ACC112 (cell line): ENCODE measurements at regions not wholly inside any gene's neighbourhood (a gene's known extent, or its start where the extent isn't known, plus 50 kb on each side); places are given as distances from the start of the nearest gene placed in this dataset.

Experiments used
- H2AFZ ChIP-seq: fragments of 200-600 bp; sonication (generic); one replicate; pipeline ENCODE4 v1.6.0; 2017; ENCODE audit warnings: antibody characterized with exemption, low read length; ENCODE audit not compliant: unreplicated experiment
- H3K27ac ChIP-seq: fragments of 200-600 bp; sonication (generic); 2 replicates; pipeline ENCODE4 v1.5.1; 2014; ENCODE audit warnings: low read depth, mild to moderate bottlenecking, antibody characterized with exemption, low read length, moderate library complexity
- H3K27me3 ChIP-seq: fragments of 200-600 bp; sonication (generic); 2 replicates; pipeline ENCODE4 v1.6.1; 2014; ENCODE audit warnings: mild to moderate bottlenecking, antibody characterized with exemption, low read length, moderate library complexity, mixed read lengths; ENCODE audit not compliant: insufficient read depth
- H3K36me3 ChIP-seq: fragments of 200-600 bp; sonication (generic); 2 replicates; pipeline ENCODE4 v1.6.1; 2016; ENCODE audit warnings: mild to moderate bottlenecking, antibody characterized with exemption, low read length, moderate library complexity, mixed read lengths; ENCODE audit not compliant: insufficient read depth
- H3K4me1 ChIP-seq: fragments of 200-600 bp; sonication (generic); one replicate; pipeline ENCODE4 v1.6.1; 2016; ENCODE audit warnings: low read length, mixed read lengths; ENCODE audit not compliant: insufficient read depth, unreplicated experiment, control insufficient read depth
- H3K4me3 ChIP-seq: fragments of 200-600 bp; sonication (generic); 2 replicates; pipeline ENCODE4 v1.5.1; 2014; ENCODE audit warnings: mild to moderate bottlenecking, low read depth, low read length
- H3K79me2 ChIP-seq: fragments of 200-600 bp; sonication (generic); one replicate; pipeline ENCODE4 v1.6.0; 2016; ENCODE audit warnings: low read length; ENCODE audit not compliant: control insufficient read depth, unreplicated experiment, insufficient read depth

DNA sequence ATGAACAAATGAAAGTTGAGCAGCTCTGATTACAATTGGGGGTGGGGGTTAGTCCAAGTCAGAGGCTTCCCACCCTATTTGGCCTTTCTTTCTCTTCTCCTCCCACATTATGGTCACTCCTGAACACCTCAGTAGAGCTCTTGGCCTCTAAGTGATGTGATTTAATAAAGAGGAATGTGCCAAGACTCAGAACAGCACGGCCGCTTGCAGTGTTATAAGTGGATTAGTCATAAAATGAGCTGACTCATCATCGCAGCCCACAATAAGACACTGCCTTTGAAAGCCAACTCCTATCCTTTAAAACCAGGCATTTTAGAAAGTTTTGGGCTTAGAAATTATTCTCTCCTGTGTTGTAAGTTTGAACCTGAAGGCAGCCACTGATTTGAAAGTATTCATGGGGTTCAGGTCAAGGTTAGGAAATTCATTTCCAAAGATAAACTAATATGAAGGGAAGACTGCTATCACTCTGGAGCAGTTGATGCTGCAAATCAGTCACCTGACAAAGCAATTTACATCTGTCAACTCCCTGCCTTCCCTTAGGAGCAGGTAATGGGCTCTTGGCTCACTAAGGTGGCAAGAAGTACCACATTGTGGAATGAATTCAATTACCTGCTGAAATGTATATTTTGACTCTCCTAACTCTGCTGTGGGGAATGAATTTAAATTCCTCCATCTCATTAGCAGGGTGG is 283.6 kb upstream of the NMUR2 start:
- H3K27ac ChIP-seq: no peak overlapping the region
- no peaks in the 10 kb centered on the region for H3K4me1 ChIP-seq
- H3K4me3 ChIP-seq: no peak overlapping the region
- H3K79me2 ChIP-seq: no peaks in the 10 kb centered on the region
- H3K27me3 ChIP-seq: no peaks in the 10 kb centered on the region
- no peaks in the 10 kb centered on the region for H3K36me3 ChIP-seq
- no peak overlapping the region for H2AFZ ChIP-seq

- H3K4me1 ChIP-seq: no peaks in the 10 kb centered on the region
- H3K27ac ChIP-seq: no peak overlapping the region
- no peak overlapping the region for H3K4me3 ChIP-seq
- H3K79me2 ChIP-seq: no peaks in the 10 kb centered on the region
- no peak overlapping the region for H2AFZ ChIP-seq
- H3K36me3 ChIP-seq: no peaks in the 10 kb centered on the region
- no peaks in the 10 kb centered on the region for H3K27me3 ChIP-seq
Observed at GRCh38 chr5:152689250-152689711, 284.2 kb upstream of the NMUR2 start.

- no peak overlapping the region for H3K4me3 ChIP-seq
- H3K36me3 ChIP-seq: no peaks in the 10 kb centered on the region
- no peaks in the 10 kb centered on the region for H3K79me2 ChIP-seq
- H3K27ac ChIP-seq: no peak overlapping the region
- no peaks in the 10 kb centered on the region for H3K27me3 ChIP-seq
- H3K4me1 ChIP-seq: no peaks in the 10 kb centered on the region
- H2AFZ ChIP-seq: no peak overlapping the region
Observed at GRCh38 chr5:152694231-152694630, 289.2 kb upstream of the NMUR2 start.

- Histone ChIP-seq H2AFZ (no peak overlapping the region), H3K27ac (no peak overlapping the region), H3K4me1 (no peaks in the 10 kb centered on the region), H3K79me2 (no peaks in the 10 kb centered on the region), H3K27me3 (no peaks in the 10 kb centered on the region), H3K4me3 (no peak overlapping the region), H3K36me3 (no peaks in the 10 kb centered on the region)
Observed at GRCh38 chr5:152701305-152701949, 296.3 kb upstream of the NMUR2 start.

DNA sequence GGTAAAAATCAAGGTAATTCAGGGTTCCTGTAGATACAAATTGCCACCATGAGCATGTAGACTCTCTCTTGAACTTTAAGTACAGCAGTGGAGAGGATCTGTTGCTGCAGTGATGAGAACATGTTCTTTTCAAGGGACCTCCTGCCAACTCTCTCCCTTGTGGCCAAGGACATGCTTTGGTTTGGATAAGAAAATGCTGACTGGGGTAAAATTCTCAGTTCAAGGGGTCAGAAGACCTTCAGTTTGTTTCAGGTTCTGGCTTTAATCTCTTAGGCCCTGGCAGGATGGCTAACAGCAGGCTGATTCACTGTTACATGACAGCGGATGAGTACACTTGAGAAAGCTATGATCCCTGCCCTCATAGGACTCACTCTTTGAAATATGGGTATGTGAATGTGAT is 299.2 kb upstream of the NMUR2 start:
- Histone ChIP-seq H2AFZ (no peak overlapping the region), H3K4me3 (no peak overlapping the region), H3K79me2 (no peaks in the 10 kb centered on the region), H3K27me3 (no peaks in the 10 kb centered on the region), H3K27ac (no peak overlapping the region), H3K4me1 (no peaks in the 10 kb centered on the region), H3K36me3 (no peaks in the 10 kb centered on the region)

- Histone ChIP-seq H3K27ac (no peak overlapping the region), H3K79me2 (no peaks in the 10 kb centered on the region), H2AFZ (no peak overlapping the region), H3K36me3 (no peaks in the 10 kb centered on the region), H3K4me1 (no peaks in the 10 kb centered on the region), H3K27me3 (no peaks in the 10 kb centered on the region), H3K4me3 (no peak overlapping the region)
Observed at GRCh38 chr5:152711801-152712388, 306.8 kb upstream of the NMUR2 start.

DNA sequence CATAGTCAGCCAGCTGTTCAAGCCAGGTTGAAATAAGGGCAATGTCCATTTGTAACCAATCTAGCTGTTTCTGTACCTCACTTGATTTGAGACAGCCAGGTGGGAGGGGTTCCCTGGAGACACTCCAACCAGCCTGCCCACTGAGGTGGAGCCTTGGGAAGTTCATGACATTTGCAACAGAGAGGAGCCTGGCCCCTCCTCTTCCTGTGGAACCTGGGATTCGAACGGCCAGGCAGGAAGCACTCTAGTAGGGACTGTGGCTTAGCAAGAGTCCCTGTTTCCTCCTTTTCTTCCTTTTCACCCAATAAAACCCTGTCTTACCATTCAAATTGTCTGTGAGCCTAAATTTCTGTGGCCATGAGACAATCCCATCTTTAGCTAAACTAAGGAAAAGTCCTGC is 312.3 kb upstream of the NMUR2 start:
- no peaks in the 10 kb centered on the region for H3K36me3 ChIP-seq
- H3K27me3 ChIP-seq: no peaks in the 10 kb centered on the region
- H3K4me1 ChIP-seq: no peaks in the 10 kb centered on the region
- no peak overlapping the region for H3K4me3 ChIP-seq
- H3K79me2 ChIP-seq: no peaks in the 10 kb centered on the region
- H2AFZ ChIP-seq: no peak overlapping the region
- no peak overlapping the region for H3K27ac ChIP-seq

DNA sequence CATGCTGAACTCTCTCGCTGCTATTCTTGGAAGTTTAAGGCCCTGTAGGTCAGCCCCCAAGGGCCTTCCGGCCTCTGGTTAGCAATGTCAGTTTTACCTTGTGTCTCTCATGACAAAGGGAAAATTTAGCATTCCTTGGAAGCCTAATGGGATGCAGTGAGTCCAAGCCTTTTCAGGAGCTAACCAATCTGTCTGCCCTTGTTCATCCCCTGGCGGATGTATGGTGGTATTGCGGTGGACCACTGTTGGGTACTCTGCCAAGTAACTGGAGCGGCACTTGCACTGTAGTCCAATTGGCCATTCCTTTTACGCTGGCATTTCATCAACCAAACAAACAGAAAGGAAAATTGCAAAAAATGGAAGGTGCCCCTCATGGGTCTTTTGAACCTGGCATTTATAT is 318.4 kb upstream of the NMUR2 start:
- H3K36me3 ChIP-seq: no peaks in the 10 kb centered on the region
- no peaks in the 10 kb centered on the region for H3K79me2 ChIP-seq
- no peaks in the 10 kb centered on the region for H3K27me3 ChIP-seq
- H3K4me3 ChIP-seq: no peak overlapping the region
- no peak overlapping the region for H3K27ac ChIP-seq
- H3K4me1 ChIP-seq: no peaks in the 10 kb centered on the region
- H2AFZ ChIP-seq: no peak overlapping the region

DNA sequence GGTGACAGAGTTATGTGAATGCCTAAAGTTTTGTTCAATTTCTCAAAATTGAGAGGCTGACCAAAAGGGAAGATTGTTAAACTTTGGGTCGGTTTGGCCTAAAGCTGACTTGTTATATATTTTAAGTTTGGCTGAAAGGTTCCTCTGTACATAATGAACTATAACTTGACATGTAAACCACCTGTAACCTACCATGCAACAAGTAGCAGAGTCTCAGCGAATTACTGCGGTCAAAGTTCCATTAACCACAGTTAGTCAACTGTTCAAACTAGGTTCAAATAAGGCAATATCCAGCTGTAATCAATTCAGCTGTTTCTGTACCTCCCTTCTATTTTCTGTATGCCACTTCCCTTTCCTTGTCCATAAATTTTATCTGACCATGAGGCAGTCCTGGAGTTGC is 325.1 kb upstream of the NMUR2 start:
- Histone ChIP-seq H3K27me3 (no peaks in the 10 kb centered on the region), H3K27ac (no peak overlapping the region), H2AFZ (no peak overlapping the region), H3K36me3 (no peaks in the 10 kb centered on the region), H3K4me1 (no peaks in the 10 kb centered on the region), H3K4me3 (no peak overlapping the region), H3K79me2 (no peaks in the 10 kb centered on the region)

- no peaks in the 10 kb centered on the region for H3K4me1 ChIP-seq
- H3K36me3 ChIP-seq: no peaks in the 10 kb centered on the region
- H3K79me2 ChIP-seq: no peaks in the 10 kb centered on the region
- H2AFZ ChIP-seq: no peak overlapping the region
- H3K4me3 ChIP-seq: no peak overlapping the region
- no peak overlapping the region for H3K27ac ChIP-seq
- no peaks in the 10 kb centered on the region for H3K27me3 ChIP-seq
Observed at GRCh38 chr5:152736906-152737305, 331.8 kb upstream of the NMUR2 start.

DNA sequence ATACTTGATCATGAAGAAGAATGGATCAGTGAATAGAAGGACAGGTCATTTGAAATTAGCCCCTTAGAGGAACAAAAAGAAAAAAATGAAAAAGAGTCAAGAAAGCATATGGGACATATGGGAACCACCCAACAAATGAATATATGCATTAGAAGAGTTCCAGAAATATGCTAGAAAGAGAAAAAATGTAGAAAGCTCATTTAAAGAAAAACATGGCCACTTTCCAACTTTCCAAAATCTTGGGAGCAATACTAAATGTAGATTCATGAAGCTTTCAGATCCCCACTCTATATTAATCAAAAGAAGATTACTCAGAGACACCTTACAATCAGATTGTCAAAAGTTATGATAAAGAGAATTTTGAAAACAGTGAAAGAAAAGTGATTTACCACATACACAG is 334.8 kb upstream of the NMUR2 start:
- no peaks in the 10 kb centered on the region for H3K36me3 ChIP-seq
- H3K4me3 ChIP-seq: no peak overlapping the region
- H2AFZ ChIP-seq: no peak overlapping the region
- H3K79me2 ChIP-seq: no peaks in the 10 kb centered on the region
- no peaks in the 10 kb centered on the region for H3K27me3 ChIP-seq
- H3K4me1 ChIP-seq: no peaks in the 10 kb centered on the region
- no peak overlapping the region for H3K27ac ChIP-seq
